Esophagus squamous epithelium (tissue), 5 donors: ENCODE measurements at regions not wholly inside any gene's neighbourhood (a gene's known extent, or its start where the extent isn't known, plus 50 kb on each side); places are given as distances from the start of the nearest gene placed in this dataset.

Source experiments
- DNase-seq: peaks from one replicate; lab custom pipeline; 2025; lab: John Stamatoyannopoulos, UW
- H3K27ac ChIP-seq, 4 donors: fragments of 200-600 bp; sonication (generic); one replicate each; pipeline ENCODE4 v1.5.1; 2016 to 2019; ENCODE audit warnings: mild to moderate bottlenecking in 1 of 4
- H3K27me3 ChIP-seq, 4 donors: fragments of 200-600 bp; sonication (generic); 1 replicate in 3 of 4; 2 replicates in 1 of 4; pipeline versions ENCODE4 v1.5.1 to v1.6.0; 2017 to 2021; ENCODE audit warnings: antibody characterized with exemption in 1 of 4
- H3K36me3 ChIP-seq, 3 donors: fragments of 200-600 bp; sonication (generic); one replicate each; pipeline ENCODE4 v1.5.1; 2016 to 2019
- H3K4me1 ChIP-seq, 3 donors: fragments of 200-600 bp; sonication (generic); one replicate each; pipeline ENCODE4 v1.5.1; 2017 to 2019
- H3K4me3 ChIP-seq, 4 donors: fragments of 200-600 bp; sonication (generic); 1 replicate in 3 of 4; 2 replicates in 1 of 4; pipeline ENCODE4 v1.5.1; 2016 to 2019; ENCODE audit warnings: mild to moderate bottlenecking in 2 of 4, moderate library complexity in 1 of 4
- H3K9me3 ChIP-seq, 3 donors: fragments of 200-600 bp; sonication (generic); one replicate each; pipeline ENCODE4 v1.5.1; 2016 to 2019
- CTCF ChIP-seq, 6 experiments: fragments of 450-650 bp in 4 of 6; fragments of 200-600 bp in 2 of 6; sonication (generic) in 2 of 6; IDR thresholded peaks; one replicate each; pipeline ENCODE4 v1.5.1; 2016 to 2019; ENCODE audit warnings: antibody characterized with exemption in 6 of 6, mild to moderate bottlenecking in 4 of 6, moderate library complexity in 4 of 6
- POLR2A ChIP-seq, 4 donors: fragments of 450-650 bp; IDR thresholded peaks; one replicate each; pipeline ENCODE4 v1.6.1; 2017; ENCODE audit warnings: antibody characterized with exemption in 4 of 4, mild to moderate bottlenecking in 4 of 4, moderate library complexity in 3 of 4
- WGBS, 2 donors: methylation state at CpG; one replicate each; pipeline ENCODE4 v1.1.5; 2018; 5-methylcytosine and 5-hydroxymethylcytosine counted together
- intact Hi-C: fragments of 100-400 bp; cut with DNase I; formaldehyde crosslinking; loops from one replicate; pipeline ENCODE4 v1.15.0; 2022
- donor health status: DM: yes; HTN: yes; CAD: no.

- intact Hi-C loops, result no loop called here
- no peaks in the 10 kb centered on the region for H3K36me3 ChIP-seq
- no peaks in the 10 kb centered on the region for H3K27me3 ChIP-seq
- no peak overlapping the region for H3K4me3 ChIP-seq
- TF ChIP-seq CTCF (IDR thresholded peaks at IDR 0.05), result no peak
- no peak for TF ChIP-seq POLR2A (IDR thresholded peaks at IDR 0.05)
- no peak overlapping the region for H3K27ac ChIP-seq
- WGBS, 2 donors, result 68 to 86% methylated on average over 3 of the region's 3 CpGs
- DNase-seq, result no peak
- no peaks in the 10 kb centered on the region for H3K9me3 ChIP-seq
- peaks cover 0 to 28% (median 0%) of the 10 kb centered on the region in 3 donors for H3K4me1 ChIP-seq
Measured at GRCh38 chr13:79908381-79908780, 427.4 kb downstream of the NDFIP2 start.

DNA sequence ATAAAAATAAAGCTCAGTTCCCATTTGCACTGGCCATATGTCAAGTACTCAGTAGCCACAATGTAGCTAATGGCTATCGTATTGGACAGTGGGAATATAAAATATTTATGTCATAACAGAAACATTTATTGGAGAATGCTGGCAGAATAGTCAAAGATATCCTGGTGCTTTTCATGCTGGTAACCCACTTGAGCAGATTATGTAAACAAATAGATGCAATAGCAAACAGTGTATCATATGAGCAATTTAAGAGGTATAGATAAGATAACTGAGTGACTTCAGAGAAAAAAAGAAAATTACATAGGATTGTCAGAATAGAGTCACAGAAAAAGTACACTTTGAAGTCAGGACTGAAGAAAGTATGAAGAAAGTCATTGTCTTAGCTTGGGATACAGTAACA is 426.6 kb downstream of the NDFIP2 start:
- 85 to 91% methylated on average over 1 of the region's 1 CpG for WGBS, 2 donors

GRCh38 chr13:79906345-79906744 is 425.4 kb downstream of the NDFIP2 start:
- H3K36me3 ChIP-seq, result no peaks in the 10 kb centered on the region
- no peaks in the 10 kb centered on the region for H3K27me3 ChIP-seq
- H3K4me3 ChIP-seq, result no peak overlapping the region
- no peaks in the 10 kb centered on the region for H3K9me3 ChIP-seq
- no peak for TF ChIP-seq POLR2A (IDR thresholded peaks at IDR 0.05)
- TF ChIP-seq CTCF (IDR thresholded peaks at IDR 0.05), result no peak
- DNase-seq, result no peak
- H3K27ac ChIP-seq, result no peak overlapping the region
- WGBS, 2 donors, result 70 to 72% methylated on average over 3 of the region's 3 CpGs
- intact Hi-C loops, result no loop called here
- peaks cover 0 to 14% (median 0%) of the 10 kb centered on the region in 3 donors for H3K4me1 ChIP-seq

More for the DNA sequence above, 426.6 kb downstream of the NDFIP2 start:
- no peak overlapping the region for H3K27ac ChIP-seq
- no peaks in the 10 kb centered on the region for H3K27me3 ChIP-seq
- H3K4me1 ChIP-seq, result peaks cover 0 to 21% (median 0%) of the 10 kb centered on the region in 3 donors
- no peak overlapping the region for H3K4me3 ChIP-seq
- H3K9me3 ChIP-seq, result no peaks in the 10 kb centered on the region
- DNase-seq, result no peak
- no peaks in the 10 kb centered on the region for H3K36me3 ChIP-seq
- TF ChIP-seq POLR2A (IDR thresholded peaks at IDR 0.05), result no peak
- TF ChIP-seq CTCF (IDR thresholded peaks at IDR 0.05), result no peak
- intact Hi-C loops, result no loop called here

DNA sequence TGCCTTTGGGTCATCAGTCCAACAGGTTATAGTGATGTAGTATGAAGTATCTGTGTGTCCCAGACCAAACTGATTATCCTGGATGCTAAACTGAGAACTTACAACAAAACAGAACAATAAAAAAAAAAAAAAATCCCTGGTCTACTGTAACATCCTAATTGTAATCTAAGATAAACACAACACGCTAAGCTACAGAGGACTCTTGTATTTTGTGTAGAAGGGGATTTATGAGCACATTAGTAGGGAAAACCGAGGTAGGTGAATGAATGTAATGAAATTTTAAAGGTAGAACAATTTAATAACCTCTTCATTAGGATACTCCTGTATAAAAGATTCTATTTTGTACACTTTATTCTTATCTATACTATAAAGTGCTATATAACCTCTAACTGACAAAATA is 424.1 kb downstream of the NDFIP2 start:
- Histone ChIP-seq H3K27ac (no peak overlapping the region), H3K27me3 (no peaks in the 10 kb centered on the region), H3K4me3 (no peak overlapping the region), H3K36me3 (no peaks in the 10 kb centered on the region), H3K9me3 (no peaks in the 10 kb centered on the region), H3K4me1 (peaks cover 0 to under 1% (median 0%) of the 10 kb centered on the region in 3 donors)
- intact Hi-C loops, result no loop called here
- TF ChIP-seq POLR2A (IDR thresholded peaks at IDR 0.05), result no peak
- TF ChIP-seq CTCF (IDR thresholded peaks at IDR 0.05), result no peak
- WGBS, 2 donors, result 53 to 72% methylated on average over 2 of the region's 2 CpGs
- DNase-seq, result no peak

DNA sequence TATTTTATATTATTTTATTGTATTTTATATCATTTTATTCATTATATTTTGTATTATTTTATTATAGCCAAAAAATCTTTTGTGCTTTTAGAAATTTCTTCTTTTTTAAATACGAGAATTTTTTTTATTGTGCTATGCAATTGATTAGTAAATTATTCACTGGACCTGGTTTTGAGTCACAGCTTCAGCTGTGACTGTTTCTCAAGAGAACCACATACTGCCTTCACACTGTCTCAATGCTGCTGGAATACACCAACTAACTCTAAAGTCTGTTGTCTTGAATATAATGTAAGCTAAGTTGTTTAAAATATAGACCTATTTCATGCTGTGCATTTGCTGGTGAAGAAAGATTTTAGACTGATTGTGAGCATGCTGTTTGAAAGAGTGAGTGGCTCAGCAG is 423.6 kb downstream of the NDFIP2 start:
- Histone ChIP-seq H3K27me3 (no peaks in the 10 kb centered on the region), H3K4me1 (no peaks in the 10 kb centered on the region), H3K4me3 (no peak overlapping the region), H3K27ac (no peak overlapping the region), H3K36me3 (no peaks in the 10 kb centered on the region), H3K9me3 (no peaks in the 10 kb centered on the region)
- 88 to 92% methylated on average over 1 of the region's 1 CpG for WGBS, 2 donors
- DNase-seq, result no peak
- intact Hi-C loops, result no loop called here
- TF ChIP-seq POLR2A (IDR thresholded peaks at IDR 0.05) (no peak), CTCF (IDR thresholded peaks at IDR 0.05) (no peak)
